GM12872 (cell line): ENCODE measurements at regions not wholly inside any gene's neighbourhood (a gene's known extent, or its start where the extent isn't known, plus 50 kb on each side); places are given as distances from the start of the nearest gene placed in this dataset.

Experiments
- CTCF ChIP-seq: IDR thresholded peaks from 3 replicates; pipeline ENCODE4 v1.5.1; 2011; ENCODE audit warnings: low read depth, mild to moderate bottlenecking, low read length, moderate library complexity; ENCODE audit not compliant: insufficient read depth

DNA sequence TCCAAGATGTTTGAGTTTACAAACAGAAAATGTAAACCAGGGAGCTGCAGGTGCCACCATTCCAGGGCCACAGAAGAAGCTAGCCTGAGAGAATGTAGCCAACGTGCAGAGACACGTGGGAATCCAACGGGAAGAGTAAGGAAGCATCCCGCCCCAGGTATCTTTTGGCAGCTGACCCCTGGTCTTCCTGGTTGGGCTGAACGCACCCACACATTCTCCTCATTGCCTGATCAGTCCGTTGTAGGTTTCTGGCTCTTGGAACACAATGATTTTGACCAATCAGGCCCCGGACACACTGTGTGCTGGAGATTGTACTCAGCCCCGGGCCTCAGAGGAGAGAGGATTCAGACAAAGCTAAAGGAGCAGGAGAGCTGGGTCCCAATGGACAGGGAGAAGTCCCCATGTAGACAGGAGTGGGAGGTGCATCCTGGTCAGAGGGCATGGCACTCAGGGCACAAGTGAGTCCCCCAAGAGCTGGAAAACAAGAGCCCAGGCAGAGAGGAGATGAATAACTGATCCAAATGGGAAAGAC, 102.3 kb downstream of the TPRA1 start:
- no peak for TF ChIP-seq CTCF

- TF ChIP-seq CTCF = no peak
Measured at GRCh38 chr3:127487196-127487595, 103.3 kb downstream of the TPRA1 start.

DNA sequence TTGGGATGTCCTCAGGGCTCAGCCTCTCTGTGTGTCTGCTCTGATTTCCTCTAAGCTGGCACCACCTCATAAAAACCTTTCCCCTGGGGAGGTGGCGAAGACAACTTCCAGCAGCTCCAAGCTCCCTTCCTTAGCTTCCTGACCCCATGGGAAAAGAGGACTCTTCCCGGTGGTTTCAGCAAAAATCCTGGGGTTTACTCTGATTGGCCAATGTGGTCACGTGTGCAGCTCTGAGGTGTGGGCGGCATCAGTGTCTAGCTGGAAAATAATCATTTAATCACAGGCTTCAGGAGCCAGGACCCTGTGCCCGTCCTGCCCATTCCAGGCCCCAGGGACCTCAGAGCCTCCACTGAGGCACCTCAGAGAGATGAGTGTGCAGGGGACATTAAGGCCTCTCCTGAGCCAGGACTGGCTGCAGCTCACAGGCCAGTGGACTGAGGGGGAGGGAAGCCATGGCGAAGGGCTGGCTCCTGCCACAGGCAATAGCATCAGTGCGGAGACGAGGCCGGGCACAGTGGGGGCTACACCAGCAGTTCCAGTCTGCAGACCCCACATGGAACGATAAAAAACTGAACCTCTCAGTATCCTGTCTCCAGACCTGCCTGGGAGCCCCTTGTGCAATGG, 104.1 kb downstream of the TPRA1 start:
- TF ChIP-seq CTCF = no peak

DNA sequence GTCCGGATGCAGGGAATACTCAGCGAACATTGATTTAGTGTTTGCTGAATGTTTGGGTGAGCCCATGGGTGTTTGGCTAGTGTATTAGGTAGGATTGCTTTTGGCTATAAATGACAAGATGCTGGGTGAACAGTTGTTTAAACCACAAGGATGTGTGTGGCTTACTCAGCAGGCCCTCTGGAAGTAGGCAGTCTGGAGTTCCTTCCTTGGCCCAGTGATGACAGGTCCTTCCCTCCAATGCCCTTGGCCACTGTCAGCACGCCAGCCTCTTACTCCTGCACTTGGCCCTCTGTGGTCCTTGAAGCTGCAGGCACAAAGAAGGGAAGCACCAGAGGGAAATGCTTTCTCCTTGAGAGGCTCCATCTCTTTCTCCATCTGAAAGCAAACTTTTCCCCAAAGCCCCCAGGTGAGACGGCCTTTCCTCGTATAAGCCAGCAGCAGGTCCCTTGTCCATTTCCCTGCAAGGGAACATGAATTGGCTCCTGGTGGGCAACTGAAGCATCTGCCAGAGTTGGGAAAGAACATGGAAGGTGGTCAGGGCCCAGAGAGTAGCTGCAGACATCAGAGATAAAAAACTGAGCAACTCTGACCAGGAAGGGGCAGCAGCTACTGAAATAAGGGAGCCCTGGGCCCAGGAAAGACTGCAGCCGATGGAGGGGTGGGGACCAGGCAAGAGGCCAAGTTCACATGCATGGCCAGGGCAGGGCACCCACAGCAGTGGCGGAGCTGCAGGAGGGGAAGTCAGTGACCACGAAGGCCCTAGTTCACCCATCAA, 105.0 kb downstream of the TPRA1 start:
- TF ChIP-seq CTCF = no peak

DNA sequence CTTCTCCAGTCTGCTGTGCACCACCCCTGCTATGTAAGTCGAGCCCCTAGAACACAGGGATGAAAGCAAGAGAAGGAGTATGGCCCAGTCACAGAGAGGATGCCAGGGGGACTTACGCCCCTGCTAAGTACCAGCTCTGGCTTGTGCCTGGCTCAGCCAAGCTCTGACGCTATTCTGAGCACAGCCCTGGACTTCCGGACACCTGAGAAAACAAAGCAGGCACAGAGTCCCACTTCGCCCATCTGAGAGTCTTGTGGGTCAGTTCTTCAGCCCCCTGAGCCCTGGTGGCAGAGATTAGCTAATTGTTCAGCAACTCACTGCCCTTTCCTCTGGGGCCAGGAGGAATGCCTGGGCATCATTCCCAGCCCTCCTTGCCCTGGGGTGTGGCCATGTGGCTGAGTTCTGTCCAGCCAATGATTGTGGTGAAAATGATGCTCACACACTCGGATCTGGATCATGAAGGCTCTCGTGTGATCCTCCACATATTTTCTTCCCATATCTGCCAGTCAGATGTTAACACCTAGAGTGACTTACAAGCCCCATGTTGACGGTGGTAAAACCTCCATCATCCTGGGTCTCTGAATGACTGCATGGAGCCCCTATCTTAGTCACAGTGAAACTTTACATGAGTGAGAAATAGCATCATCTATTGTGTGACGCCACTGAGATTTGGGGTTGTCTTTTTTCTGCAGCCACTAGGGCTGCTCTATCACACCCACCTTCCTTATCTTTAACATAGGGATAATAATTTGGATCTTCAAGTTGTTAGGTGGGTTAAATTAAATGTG, 105.7 kb downstream of the TPRA1 start:
- no peak for TF ChIP-seq CTCF

GRCh38 chr3:127483902-127484591, 106.5 kb downstream of the TPRA1 start:
- no peak for TF ChIP-seq CTCF
